ENCODE measurements at regions not wholly inside any gene's neighbourhood (a gene's known extent, or its start where the extent isn't known, plus 50 kb on each side); places are given as distances from the start of the nearest gene placed in this dataset.
"Not testable (repeated sequence)": the region's sequence is repeated elsewhere in the genome, so short reads cannot be mapped to it uniquely, and the experiment has no call there.

DNA sequence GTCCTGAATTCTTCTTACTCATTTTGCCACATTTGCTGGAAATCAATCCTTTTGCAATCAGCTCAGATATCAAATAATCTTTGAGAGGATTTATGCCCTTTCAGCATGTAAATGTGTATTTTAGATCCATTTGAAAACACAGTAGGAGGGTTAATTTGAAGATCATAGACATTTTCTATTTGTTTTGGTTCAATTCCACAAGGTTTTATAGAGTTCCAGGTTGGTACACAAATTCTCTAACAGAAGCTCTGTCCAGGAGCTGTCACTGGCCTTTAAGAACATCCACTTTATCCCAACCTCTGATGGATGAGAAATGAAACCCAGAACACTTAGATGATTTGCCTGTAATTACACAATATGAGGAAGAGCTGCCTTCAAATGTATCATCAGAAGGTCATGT is 157.3 kb upstream of the CHAC2 start:
- TF ChIP-seq, protein P1, sequence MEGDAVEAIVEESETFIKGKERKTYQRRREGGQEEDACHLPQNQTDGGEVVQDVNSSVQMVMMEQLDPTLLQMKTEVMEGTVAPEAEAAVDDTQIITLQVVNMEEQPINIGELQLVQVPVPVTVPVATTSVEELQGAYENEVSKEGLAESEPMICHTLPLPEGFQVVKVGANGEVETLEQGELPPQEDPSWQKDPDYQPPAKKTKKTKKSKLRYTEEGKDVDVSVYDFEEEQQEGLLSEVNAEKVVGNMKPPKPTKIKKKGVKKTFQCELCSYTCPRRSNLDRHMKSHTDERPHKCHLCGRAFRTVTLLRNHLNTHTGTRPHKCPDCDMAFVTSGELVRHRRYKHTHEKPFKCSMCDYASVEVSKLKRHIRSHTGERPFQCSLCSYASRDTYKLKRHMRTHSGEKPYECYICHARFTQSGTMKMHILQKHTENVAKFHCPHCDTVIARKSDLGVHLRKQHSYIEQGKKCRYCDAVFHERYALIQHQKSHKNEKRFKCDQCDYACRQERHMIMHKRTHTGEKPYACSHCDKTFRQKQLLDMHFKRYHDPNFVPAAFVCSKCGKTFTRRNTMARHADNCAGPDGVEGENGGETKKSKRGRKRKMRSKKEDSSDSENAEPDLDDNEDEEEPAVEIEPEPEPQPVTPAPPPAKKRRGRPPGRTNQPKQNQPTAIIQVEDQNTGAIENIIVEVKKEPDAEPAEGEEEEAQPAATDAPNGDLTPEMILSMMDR (IDR thresholded peaks at IDR 0.05; ENCODE audit: low read depth, low read length) = no peak
- no peak overlapping the region for H3K27ac ChIP-seq (ENCODE audit: low read depth, low read length)
- no peak overlapping the region for H3K4me3 ChIP-seq (ENCODE audit: low read depth, low read length)
- POLR2A ChIA-PET = no interaction called here
- no peak for DNase-seq (ENCODE audit: low read depth, low spot score)
- CTCF ChIA-PET = interaction anchor here (0.5 kb wide), 1 partner anchor 635 kb away, joined by 4 read pairs; no protein-coding TSS in a partner anchor
- H3K27me3 ChIP-seq (ENCODE audit: control insufficient read depth, insufficient read depth, low read length) = no peaks in the 10 kb centered on the region
- no peaks in the 10 kb centered on the region for H3K9me3 ChIP-seq (ENCODE audit: control insufficient read depth, insufficient read depth, low read length)

DNA sequence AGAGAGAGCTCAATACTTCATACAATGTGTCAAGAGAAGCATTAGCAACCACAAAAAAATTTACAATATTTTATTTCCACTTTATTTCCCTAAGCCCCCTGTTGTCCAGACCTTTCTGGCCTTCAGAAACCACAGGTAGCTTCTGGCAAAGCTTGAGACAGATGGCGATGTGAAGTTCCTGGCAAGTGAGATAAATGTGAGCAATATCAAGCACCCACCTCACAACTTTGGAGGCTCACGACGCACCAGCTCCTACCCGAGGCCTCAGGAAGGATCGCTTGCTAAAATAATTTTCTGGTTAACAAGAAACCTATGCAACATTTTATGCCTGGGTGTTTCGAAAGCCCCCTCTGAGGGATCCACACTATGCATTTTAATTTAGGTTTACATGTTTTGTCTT is 158.1 kb upstream of the CHAC2 start:
- Histone ChIP-seq H3K9me3 (ENCODE audit: control insufficient read depth, insufficient read depth, low read length) (no peaks in the 10 kb centered on the region), H3K27ac (ENCODE audit: low read depth, low read length) (no peak overlapping the region), H3K4me3 (ENCODE audit: low read depth, low read length) (no peak overlapping the region), H3K27me3 (ENCODE audit: control insufficient read depth, insufficient read depth, low read length) (no peaks in the 10 kb centered on the region)
- POLR2A ChIA-PET = no interaction called here
- CTCF ChIA-PET = interaction anchor here (0.5 kb wide), 1 partner anchor 634 kb away, joined by 4 read pairs; no protein-coding TSS in a partner anchor
- no peak for DNase-seq (ENCODE audit: low read depth, low spot score)
- TF ChIP-seq, protein P1 (IDR thresholded peaks at IDR 0.05; ENCODE audit: low read depth, low read length) = no peak

DNA sequence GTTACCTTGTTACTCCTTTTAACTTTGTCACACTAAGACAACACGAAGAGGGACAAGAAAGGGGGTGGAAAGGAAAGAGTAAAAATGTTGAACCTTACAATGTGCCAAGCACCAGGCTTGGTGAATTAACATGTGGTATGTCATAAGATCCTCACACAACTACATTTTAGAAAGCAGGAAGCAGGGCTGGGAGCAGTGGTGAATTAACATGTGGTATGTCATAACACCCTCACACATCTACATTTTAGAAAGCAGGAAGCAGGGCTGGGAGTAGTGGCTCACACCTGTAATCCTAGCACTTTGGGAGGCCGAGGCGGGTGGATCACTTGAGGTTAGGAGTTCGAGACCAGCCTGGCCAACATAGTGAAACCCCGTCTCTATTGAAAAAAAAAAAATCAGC is 159.3 kb upstream of the CHAC2 start:
- Histone ChIP-seq H3K9me3 (ENCODE audit: control insufficient read depth, insufficient read depth, low read length) (no peaks in the 10 kb centered on the region), H3K4me3 (ENCODE audit: low read depth, low read length) (no peak overlapping the region), H3K27me3 (ENCODE audit: control insufficient read depth, insufficient read depth, low read length) (no peaks in the 10 kb centered on the region), H3K27ac (ENCODE audit: low read depth, low read length) (no peak overlapping the region)
- POLR2A ChIA-PET = no interaction called here
- CTCF ChIA-PET = no interaction called here
- no peak for DNase-seq (ENCODE audit: low read depth, low spot score)
- TF ChIP-seq, protein P1 (IDR thresholded peaks at IDR 0.05; ENCODE audit: low read depth, low read length) = no peak

DNA sequence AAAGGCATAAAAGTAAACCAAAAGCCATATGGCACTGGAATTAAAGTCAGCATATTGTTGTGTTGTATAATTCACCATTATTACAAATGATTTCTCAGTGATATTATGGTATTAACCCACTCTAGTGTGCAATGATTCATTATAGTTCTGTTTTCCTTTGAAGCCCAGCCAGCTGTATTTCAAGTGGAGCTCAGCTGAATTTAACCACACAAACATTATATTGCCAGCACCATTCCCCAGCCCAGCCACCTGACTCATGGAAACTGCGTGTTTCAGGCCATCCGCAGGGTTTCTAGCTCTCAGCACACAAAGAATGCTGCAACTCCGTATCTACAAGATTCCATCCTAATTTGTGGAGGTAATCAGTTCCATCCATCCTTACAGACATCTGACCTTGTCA is 166.8 kb upstream of the CHAC2 start:
- ChIA-PET CTCF (no interaction called here), POLR2A (no interaction called here)

DNA sequence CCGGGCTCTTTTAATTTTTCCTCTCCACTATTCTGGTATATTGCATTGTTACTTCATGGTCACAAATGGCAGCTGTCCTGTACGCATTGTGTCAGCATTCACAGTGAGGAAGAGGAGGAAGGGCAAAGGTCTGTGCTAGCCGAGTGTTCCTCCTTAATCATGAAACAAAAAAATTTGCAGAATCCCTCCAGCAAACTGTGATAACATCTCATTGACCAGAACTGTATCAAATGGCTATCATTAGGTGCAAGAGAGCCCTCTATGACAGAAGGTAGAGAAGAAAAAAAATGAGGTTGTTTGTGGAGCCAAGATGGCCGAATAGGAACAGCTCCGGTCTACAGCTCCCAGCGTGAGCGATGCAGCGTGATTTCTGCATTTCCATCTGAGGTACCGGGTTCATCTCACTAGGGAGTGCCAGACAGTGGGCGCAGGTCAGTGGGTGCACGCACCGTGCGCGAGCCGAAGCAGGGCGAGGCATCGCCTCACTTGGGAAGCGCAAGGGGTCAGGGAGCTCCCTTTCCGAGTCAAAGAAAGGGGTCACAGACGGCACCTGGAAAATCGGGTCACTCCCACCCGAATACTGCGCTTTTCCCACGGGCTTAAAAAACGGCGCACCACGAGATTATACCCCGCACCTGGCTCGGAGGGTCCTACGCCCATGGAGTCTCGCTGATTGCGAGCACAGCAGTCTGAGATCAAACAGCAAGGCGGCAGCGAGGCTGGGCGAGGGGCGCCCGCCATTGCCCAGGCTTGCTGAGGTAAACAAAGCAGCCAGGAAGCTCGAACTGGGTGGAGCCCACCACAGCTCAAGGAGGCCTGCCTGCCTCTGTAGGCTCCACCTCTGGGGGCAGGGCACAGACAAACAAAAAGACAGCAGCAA is 180.6 kb upstream of the CHAC2 start:
- H3K27me3 ChIP-seq (ENCODE audit: control insufficient read depth, insufficient read depth, low read length); H3K4me3 ChIP-seq (ENCODE audit: low read depth, low read length); CTCF ChIA-PET; H3K27ac ChIP-seq (ENCODE audit: low read depth, low read length); POLR2A ChIA-PET; H3K9me3 ChIP-seq (ENCODE audit: control insufficient read depth, insufficient read depth, low read length); DNase-seq (ENCODE audit: low read depth, low spot score): not testable (repeated sequence)

More for the DNA sequence above, 166.8 kb upstream of the CHAC2 start:
- no peaks in the 10 kb centered on the region for H3K27me3 ChIP-seq (ENCODE audit: control insufficient read depth, insufficient read depth, low read length)
- no peak overlapping the region for H3K27ac ChIP-seq (ENCODE audit: low read depth, low read length)
- DNase-seq (ENCODE audit: low read depth, low spot score) = no peak
- H3K9me3 ChIP-seq (ENCODE audit: control insufficient read depth, insufficient read depth, low read length) = no peaks in the 10 kb centered on the region
- TF ChIP-seq, protein P1 (IDR thresholded peaks at IDR 0.05; ENCODE audit: low read depth, low read length) = no peak
- no peak overlapping the region for H3K4me3 ChIP-seq (ENCODE audit: low read depth, low read length)

Measured in AG04450 (cell line).